ENCODE measurements at regions not wholly inside any gene's neighbourhood (a gene's known extent, or its start where the extent isn't known, plus 50 kb on each side); places are given as distances from the start of the nearest gene placed in this dataset.

DNA sequence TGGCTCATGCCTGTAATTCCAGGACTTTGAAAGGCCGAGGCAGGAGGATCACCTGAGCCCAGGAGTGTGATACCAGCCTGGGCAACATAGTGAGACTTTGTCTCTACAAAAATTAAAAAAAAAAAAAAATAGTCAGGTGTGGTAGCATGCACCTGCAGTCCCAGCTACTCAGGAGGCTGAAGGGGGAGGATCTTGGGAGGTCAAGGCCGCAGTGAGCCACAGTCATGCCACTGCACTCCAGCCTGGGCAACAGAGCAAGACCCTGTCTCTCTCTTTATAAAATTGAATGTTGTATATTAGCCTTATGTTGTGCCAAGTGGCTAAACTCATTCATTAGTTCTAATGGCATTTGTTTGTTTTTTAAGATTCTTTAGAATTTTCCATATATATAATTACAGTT is 207.7 kb upstream of the COPS8 start:
- Histone ChIP-seq H3K9ac (ENCODE audit: low read length) (no peak overlapping the region), H3K4me2 (ENCODE audit: low read depth, low read length) (no peak overlapping the region), H3K79me2 (ENCODE audit: low read length) (no peaks in the 10 kb centered on the region), H3K27ac (ENCODE audit: low read length) (no peak overlapping the region), H3K4me1 (ENCODE audit: low read length) (no peaks in the 10 kb centered on the region), H2AFZ (ENCODE audit: low read length) (no peak overlapping the region), H3K27me3 (replicated peaks; ENCODE audit: insufficient read depth, low read length) (no peaks in the 10 kb centered on the region), H3K36me3 (replicated peaks; ENCODE audit: insufficient read depth, low read length) (no peaks in the 10 kb centered on the region), H3F3A (ENCODE audit: insufficient read depth, low read length) (no peaks in the 10 kb centered on the region), H3K9me2 (replicated peaks; ENCODE audit: insufficient read depth, low read length) (no peaks in the 10 kb centered on the region), H4K20me1 (ENCODE audit: insufficient read depth, low read length) (no peaks in the 10 kb centered on the region), H3K4me3 (ENCODE audit: low read length) (no peak overlapping the region), H3K9me3 (replicated peaks; ENCODE audit: insufficient read depth, low read length) (no peaks in the 10 kb centered on the region)
- no peak for DNase-seq
- TF ChIP-seq, protein P1, sequence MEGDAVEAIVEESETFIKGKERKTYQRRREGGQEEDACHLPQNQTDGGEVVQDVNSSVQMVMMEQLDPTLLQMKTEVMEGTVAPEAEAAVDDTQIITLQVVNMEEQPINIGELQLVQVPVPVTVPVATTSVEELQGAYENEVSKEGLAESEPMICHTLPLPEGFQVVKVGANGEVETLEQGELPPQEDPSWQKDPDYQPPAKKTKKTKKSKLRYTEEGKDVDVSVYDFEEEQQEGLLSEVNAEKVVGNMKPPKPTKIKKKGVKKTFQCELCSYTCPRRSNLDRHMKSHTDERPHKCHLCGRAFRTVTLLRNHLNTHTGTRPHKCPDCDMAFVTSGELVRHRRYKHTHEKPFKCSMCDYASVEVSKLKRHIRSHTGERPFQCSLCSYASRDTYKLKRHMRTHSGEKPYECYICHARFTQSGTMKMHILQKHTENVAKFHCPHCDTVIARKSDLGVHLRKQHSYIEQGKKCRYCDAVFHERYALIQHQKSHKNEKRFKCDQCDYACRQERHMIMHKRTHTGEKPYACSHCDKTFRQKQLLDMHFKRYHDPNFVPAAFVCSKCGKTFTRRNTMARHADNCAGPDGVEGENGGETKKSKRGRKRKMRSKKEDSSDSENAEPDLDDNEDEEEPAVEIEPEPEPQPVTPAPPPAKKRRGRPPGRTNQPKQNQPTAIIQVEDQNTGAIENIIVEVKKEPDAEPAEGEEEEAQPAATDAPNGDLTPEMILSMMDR (IDR thresholded peaks at IDR 0.05; ENCODE audit: low read length) = no peak
- TF ChIP-seq EZH2phosphoT487 (IDR thresholded peaks at IDR 0.05; ENCODE audit: low read length) = no peak
- no peak for TF ChIP-seq EZH2 (optimal IDR thresholded peaks at IDR 0.05; ENCODE audit: low read depth, low read length)

DNA sequence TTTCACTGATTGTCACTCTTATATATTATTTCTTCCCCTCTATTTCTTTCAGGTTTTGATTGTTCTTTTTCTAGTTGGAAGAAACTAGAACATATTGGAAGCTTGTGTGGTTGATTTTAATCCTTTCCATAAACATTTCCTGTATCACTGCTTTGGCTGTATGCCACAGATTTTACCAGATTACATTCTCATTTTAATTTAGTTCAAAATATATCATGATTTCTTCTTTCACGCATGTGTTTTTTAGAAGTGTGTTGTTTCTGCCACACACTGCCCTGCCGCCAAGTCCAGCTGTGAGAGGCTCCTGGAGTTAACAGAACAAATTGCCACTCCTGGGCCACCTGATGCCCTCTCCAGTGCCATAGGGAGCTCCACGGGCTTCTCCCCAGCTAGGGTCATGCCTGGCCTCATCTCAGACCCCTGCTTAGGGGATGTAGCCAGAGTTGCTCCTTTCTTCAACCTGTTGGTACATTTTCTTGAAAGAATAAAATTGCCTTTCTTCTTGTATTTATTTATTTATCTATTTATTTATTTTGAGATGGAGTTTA is 206.2 kb upstream of the COPS8 start:
- H2AFZ ChIP-seq (ENCODE audit: low read length) = no peak overlapping the region
- no peak overlapping the region for H3K9ac ChIP-seq (ENCODE audit: low read length)
- DNase-seq = no peak
- no peak overlapping the region for H3K4me3 ChIP-seq (ENCODE audit: low read length)
- no peaks in the 10 kb centered on the region for H3K9me2 ChIP-seq (replicated peaks; ENCODE audit: insufficient read depth, low read length)
- no peaks in the 10 kb centered on the region for H3K36me3 ChIP-seq (replicated peaks; ENCODE audit: insufficient read depth, low read length)
- H3K4me2 ChIP-seq (ENCODE audit: low read depth, low read length) = no peak overlapping the region
- no peaks in the 10 kb centered on the region for H3K79me2 ChIP-seq (ENCODE audit: low read length)
- no peak overlapping the region for H3K27ac ChIP-seq (ENCODE audit: low read length)
- TF ChIP-seq, protein P1 (IDR thresholded peaks at IDR 0.05; ENCODE audit: low read length) = no peak
- TF ChIP-seq EZH2 (optimal IDR thresholded peaks at IDR 0.05; ENCODE audit: low read depth, low read length) (no peak), EZH2phosphoT487 (IDR thresholded peaks at IDR 0.05; ENCODE audit: low read length) (no peak)
- no peaks in the 10 kb centered on the region for H3K9me3 ChIP-seq (replicated peaks; ENCODE audit: insufficient read depth, low read length)
- H4K20me1 ChIP-seq (ENCODE audit: insufficient read depth, low read length) = no peaks in the 10 kb centered on the region
- no peaks in the 10 kb centered on the region for H3F3A ChIP-seq (ENCODE audit: insufficient read depth, low read length)
- H3K27me3 ChIP-seq (replicated peaks; ENCODE audit: insufficient read depth, low read length) = no peaks in the 10 kb centered on the region
- H3K4me1 ChIP-seq (ENCODE audit: low read length) = no peaks in the 10 kb centered on the region

DNA sequence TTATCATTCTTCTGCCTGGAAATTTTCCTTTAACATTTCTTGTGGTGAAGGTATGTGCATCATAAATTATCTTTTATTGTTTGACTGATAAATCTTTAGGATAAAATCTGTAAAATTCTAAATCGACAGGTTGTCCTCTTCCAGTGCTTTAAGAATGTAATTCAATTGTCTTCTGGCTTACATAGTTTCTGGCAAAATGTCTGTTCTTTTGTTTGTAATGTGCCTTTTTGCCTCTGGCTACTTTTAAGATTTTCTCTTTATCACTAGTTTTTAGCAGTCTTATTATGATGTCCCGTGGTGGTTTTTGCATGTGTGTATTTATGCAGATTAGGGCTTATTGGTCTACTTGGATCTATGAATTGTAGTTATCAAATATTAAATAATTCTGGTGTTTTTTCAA is 203.6 kb upstream of the COPS8 start:
- no peak overlapping the region for H3K4me2 ChIP-seq (ENCODE audit: low read depth, low read length)
- no peak overlapping the region for H3K4me3 ChIP-seq (ENCODE audit: low read length)
- H3K36me3 ChIP-seq (replicated peaks; ENCODE audit: insufficient read depth, low read length) = no peaks in the 10 kb centered on the region
- H3K27me3 ChIP-seq (replicated peaks; ENCODE audit: insufficient read depth, low read length) = no peaks in the 10 kb centered on the region
- no peaks in the 10 kb centered on the region for H3K4me1 ChIP-seq (ENCODE audit: low read length)
- H3K79me2 ChIP-seq (ENCODE audit: low read length) = no peaks in the 10 kb centered on the region
- H4K20me1 ChIP-seq (ENCODE audit: insufficient read depth, low read length) = no peaks in the 10 kb centered on the region
- H3K27ac ChIP-seq (ENCODE audit: low read length) = no peak overlapping the region
- no peaks in the 10 kb centered on the region for H3F3A ChIP-seq (ENCODE audit: insufficient read depth, low read length)
- DNase-seq = no peak
- TF ChIP-seq EZH2 (optimal IDR thresholded peaks at IDR 0.05; ENCODE audit: low read depth, low read length) (no peak), EZH2phosphoT487 (IDR thresholded peaks at IDR 0.05; ENCODE audit: low read length) (no peak)
- TF ChIP-seq, protein P1 (IDR thresholded peaks at IDR 0.05; ENCODE audit: low read length) = no peak
- H3K9me2 ChIP-seq (replicated peaks; ENCODE audit: insufficient read depth, low read length) = no peaks in the 10 kb centered on the region
- H3K9me3 ChIP-seq (replicated peaks; ENCODE audit: insufficient read depth, low read length) = no peaks in the 10 kb centered on the region
- no peak overlapping the region for H2AFZ ChIP-seq (ENCODE audit: low read length)
- no peak overlapping the region for H3K9ac ChIP-seq (ENCODE audit: low read length)
